ENCODE measurements at regions not wholly inside any gene's neighbourhood (a gene's known extent, or its start where the extent isn't known, plus 50 kb on each side); places are given as distances from the start of the nearest gene placed in this dataset.

- no peak overlapping the region for H3K4me3 Mint-ChIP-seq
- no peaks in the 10 kb centered on the region for H3K4me1 Mint-ChIP-seq
- H3K9me3 Mint-ChIP-seq, result no peaks in the 10 kb centered on the region
- DNase-seq (no peak), ATAC-seq (no peak)
- peaks cover 0 to 14% (median 2%) of the 10 kb centered on the region in 3 donors for H3K36me3 Mint-ChIP-seq
- POLR2A ChIA-PET, result no interaction called here
- no peak overlapping the region for H3K27ac Mint-ChIP-seq
- no peaks in the 10 kb centered on the region for H3K27me3 Mint-ChIP-seq
These were observed 247.9 kb upstream of the NT5C1B start for GRCh38 chr2:18837240-18837639.

- no peak for ATAC-seq
- H3K4me3 Mint-ChIP-seq, result no peak overlapping the region
- no peak for DNase-seq
- POLR2A ChIA-PET, result no interaction called here
- H3K36me3 Mint-ChIP-seq, result peaks cover 0 to 11% (median 0%) of the 10 kb centered on the region in 3 donors
- no peaks in the 10 kb centered on the region for H3K4me1 Mint-ChIP-seq
- no peaks in the 10 kb centered on the region for H3K27me3 Mint-ChIP-seq
- no peak overlapping the region for H3K27ac Mint-ChIP-seq
- no peaks in the 10 kb centered on the region for H3K9me3 Mint-ChIP-seq
These were observed 247.1 kb upstream of the NT5C1B start for GRCh38 chr2:18836436-18836835.

GRCh38 chr2:18835787-18836186 is 246.4 kb upstream of the NT5C1B start:
- POLR2A ChIA-PET, result no interaction called here
- H3K4me1 Mint-ChIP-seq, result no peaks in the 10 kb centered on the region
- ATAC-seq (no peak), DNase-seq (no peak)
- H3K9me3 Mint-ChIP-seq, result no peaks in the 10 kb centered on the region
- no peak overlapping the region for H3K27ac Mint-ChIP-seq
- H3K36me3 Mint-ChIP-seq, result peaks cover 0 to 10% (median 0%) of the 10 kb centered on the region in 3 donors
- no peaks in the 10 kb centered on the region for H3K27me3 Mint-ChIP-seq
- no peak overlapping the region for H3K4me3 Mint-ChIP-seq

- POLR2A ChIA-PET, result no interaction called here
- Mint-ChIP-seq H3K4me3 (no peak overlapping the region), H3K36me3 (peaks cover 0 to 9% (median 0%) of the 10 kb centered on the region in 3 donors), H3K27me3 (no peaks in the 10 kb centered on the region), H3K9me3 (no peaks in the 10 kb centered on the region), H3K4me1 (no peaks in the 10 kb centered on the region), H3K27ac (no peak overlapping the region)
- ATAC-seq (no peak), DNase-seq (no peak)
These were observed 245.0 kb upstream of the NT5C1B start for GRCh38 chr2:18834341-18834740.

- no peaks in the 10 kb centered on the region for H3K27me3 Mint-ChIP-seq
- POLR2A ChIA-PET, result no interaction called here
- no peaks in the 10 kb centered on the region for H3K4me1 Mint-ChIP-seq
- H3K9me3 Mint-ChIP-seq, result no peaks in the 10 kb centered on the region
- ATAC-seq (no peak), DNase-seq (no peak)
- H3K27ac Mint-ChIP-seq, result no peak overlapping the region
- peaks cover 0 to 9% (median 0%) of the 10 kb centered on the region in 3 donors for H3K36me3 Mint-ChIP-seq
- H3K4me3 Mint-ChIP-seq, result no peak overlapping the region
These were observed 244.6 kb upstream of the NT5C1B start for GRCh38 chr2:18833941-18834340.

- H3K4me1 Mint-ChIP-seq, result no peaks in the 10 kb centered on the region
- no peaks in the 10 kb centered on the region for H3K27me3 Mint-ChIP-seq
- POLR2A ChIA-PET, result no interaction called here
- ATAC-seq (no peak), DNase-seq (no peak)
- H3K4me3 Mint-ChIP-seq, result no peak overlapping the region
- H3K36me3 Mint-ChIP-seq, result peaks cover 0 to 6% (median 2%) of the 10 kb centered on the region in 3 donors
- H3K9me3 Mint-ChIP-seq, result no peaks in the 10 kb centered on the region
- no peak overlapping the region for H3K27ac Mint-ChIP-seq
These were observed 242.6 kb upstream of the NT5C1B start for GRCh38 chr2:18831916-18832510.

- ATAC-seq (no peak), DNase-seq (no peak)
- peaks cover 0 to 8% (median 0%) of the 10 kb centered on the region in 9 donors for H3K9me3 Mint-ChIP-seq
- no peak overlapping the region for H3K4me3 Mint-ChIP-seq
- peaks cover 2 to 6% (median 2%) of the 10 kb centered on the region in 3 donors for H3K36me3 Mint-ChIP-seq
- H3K4me1 Mint-ChIP-seq, result peaks cover 0 to under 1% (median 0%) of the 10 kb centered on the region in 4 donors
- H3K27ac Mint-ChIP-seq, result no peak overlapping the region
- POLR2A ChIA-PET, result no interaction called here
- no peaks in the 10 kb centered on the region for H3K27me3 Mint-ChIP-seq
These were observed 241.6 kb upstream of the NT5C1B start for GRCh38 chr2:18830962-18831361.

- no peaks in the 10 kb centered on the region for H3K27me3 Mint-ChIP-seq
These were observed 240.6 kb upstream of the NT5C1B start for GRCh38 chr2:18829976-18830375.

GRCh38 chr2:18829251-18829902 is 240.0 kb upstream of the NT5C1B start:
- H3K9me3 Mint-ChIP-seq, result peaks cover 0 to 15% (median 0%) of the 10 kb centered on the region in 9 donors
- H3K27ac Mint-ChIP-seq, result no peak overlapping the region
- POLR2A ChIA-PET, result no interaction called here
- no peak overlapping the region for H3K4me3 Mint-ChIP-seq
- peaks cover 5 to 6% (median 6%) of the 10 kb centered on the region in 3 donors for H3K36me3 Mint-ChIP-seq
- H3K4me1 Mint-ChIP-seq, result peaks cover 0 to 3% (median 0%) of the 10 kb centered on the region in 4 donors
- no peak for DNase-seq
- ATAC-seq, result no peak
- H3K27me3 Mint-ChIP-seq, result no peaks in the 10 kb centered on the region

More at GRCh38 chr2:18829976-18830375, 240.6 kb upstream of the NT5C1B start:
- no peak for DNase-seq
- H3K36me3 Mint-ChIP-seq, result peaks cover 5 to 6% (median 6%) of the 10 kb centered on the region in 3 donors
- H3K4me1 Mint-ChIP-seq, result peaks cover 0 to 3% (median 0%) of the 10 kb centered on the region in 4 donors
- no peak for ATAC-seq
- POLR2A ChIA-PET, result no interaction called here
- H3K4me3 Mint-ChIP-seq, result no peak overlapping the region
- no peak overlapping the region for H3K27ac Mint-ChIP-seq
- peaks cover 0 to 15% (median 0%) of the 10 kb centered on the region in 9 donors for H3K9me3 Mint-ChIP-seq

GRCh38 chr2:18828296-18828695 is 238.9 kb upstream of the NT5C1B start:
- peak overlapping the region in 1 of 10 donors; percentile 30 for H3K27ac Mint-ChIP-seq
- peaks cover 0 to 15% (median 0%) of the 10 kb centered on the region in 9 donors for H3K9me3 Mint-ChIP-seq
- H3K4me1 Mint-ChIP-seq, result peaks cover 0 to 3% (median 0%) of the 10 kb centered on the region in 4 donors
- ATAC-seq (no peak), DNase-seq (no peak)
- peaks cover 5 to 10% (median 6%) of the 10 kb centered on the region in 3 donors for H3K36me3 Mint-ChIP-seq
- H3K27me3 Mint-ChIP-seq, result no peaks in the 10 kb centered on the region
- POLR2A ChIA-PET, result no interaction called here
- peak overlapping the region in 1 of 10 donors; percentile 2 for H3K4me3 Mint-ChIP-seq

- Mint-ChIP-seq H3K4me3 (no peak overlapping the region), H3K27ac (no peak overlapping the region), H3K27me3 (peaks cover 0 to 2% (median 0%) of the 10 kb centered on the region in 5 donors), H3K36me3 (peaks cover 7 to 16% (median 10%) of the 10 kb centered on the region in 3 donors), H3K9me3 (peaks cover 0 to 15% (median 2%) of the 10 kb centered on the region in 9 donors), H3K4me1 (peaks cover 0 to 3% (median 0%) of the 10 kb centered on the region in 4 donors)
- DNase-seq (no peak), ATAC-seq (no peak)
- POLR2A ChIA-PET, result no interaction called here
These were observed 236.5 kb upstream of the NT5C1B start for GRCh38 chr2:18825838-18826237.

GRCh38 chr2:18824915-18825314 is 235.5 kb upstream of the NT5C1B start:
- Mint-ChIP-seq H3K27me3 (peaks cover 0 to 2% (median 0%) of the 10 kb centered on the region in 5 donors), H3K4me3 (no peak overlapping the region), H3K4me1 (peaks cover 0 to 3% (median 0%) of the 10 kb centered on the region in 4 donors), H3K27ac (no peak overlapping the region), H3K9me3 (peaks cover 0 to 15% (median 2%) of the 10 kb centered on the region in 9 donors), H3K36me3 (peaks cover 7 to 16% (median 10%) of the 10 kb centered on the region in 3 donors)
- ATAC-seq (no peak), DNase-seq (no peak)
- POLR2A ChIA-PET, result no interaction called here

GRCh38 chr2:18824325-18824790 is 235.0 kb upstream of the NT5C1B start:
- Mint-ChIP-seq H3K27ac (no peak overlapping the region), H3K9me3 (peaks cover 0 to 15% (median 2%) of the 10 kb centered on the region in 9 donors)

More at GRCh38 chr2:18824325-18824790, 235.0 kb upstream of the NT5C1B start:
- DNase-seq, result no peak
- peaks cover 0 to 2% (median 0%) of the 10 kb centered on the region in 5 donors for H3K27me3 Mint-ChIP-seq
- POLR2A ChIA-PET, result no interaction called here
- H3K36me3 Mint-ChIP-seq, result peaks cover 7 to 16% (median 10%) of the 10 kb centered on the region in 3 donors
- ATAC-seq, result no peak
- peaks cover 0 to 5% (median 0%) of the 10 kb centered on the region in 4 donors for H3K4me1 Mint-ChIP-seq
- no peak overlapping the region for H3K4me3 Mint-ChIP-seq

Data from naive thymus-derived CD8-positive, alpha-beta T cell (primary cell).